ENCODE measurements at regions not wholly inside any gene's neighbourhood (a gene's known extent, or its start where the extent isn't known, plus 50 kb on each side); places are given as distances from the start of the nearest gene placed in this dataset.

GRCh38 chrX:106499473-106499872, 112.3 kb upstream of the RADX start:
- DNase-seq = no peak
- H3K9me3 ChIP-seq (ENCODE audit: severe bottlenecking) = peaks cover 3% of the 10 kb centered on the region
- no peak overlapping the region for H3K27ac ChIP-seq
- peaks cover 28% of the 10 kb centered on the region for H3K27me3 ChIP-seq (ENCODE audit: insufficient read depth, low read depth, severe bottlenecking)
- no peaks in the 10 kb centered on the region for H3K36me3 ChIP-seq
- H3K4me3 ChIP-seq (ENCODE audit: low read depth, low read length) = no peak overlapping the region
- no peak for TF ChIP-seq CTCF (IDR thresholded peaks at IDR 0.05; ENCODE audit: low read depth, low read length)

GRCh38 chrX:106510713-106511403, 100.9 kb upstream of the RADX start:
- H3K9me3 ChIP-seq (ENCODE audit: severe bottlenecking) = no peaks in the 10 kb centered on the region
- H3K27ac ChIP-seq = no peak overlapping the region
- H3K27me3 ChIP-seq (ENCODE audit: insufficient read depth, low read depth, severe bottlenecking) = peaks cover 20% of the 10 kb centered on the region
- H3K4me3 ChIP-seq (ENCODE audit: low read depth, low read length) = no peak overlapping the region
- DNase-seq = no peak
- H3K36me3 ChIP-seq = no peaks in the 10 kb centered on the region
- TF ChIP-seq CTCF (IDR thresholded peaks at IDR 0.05; ENCODE audit: low read depth, low read length) = no peak

All from WERI-Rb-1 (cell line).